H9 (cell line): ENCODE measurements at regions not wholly inside any gene's neighbourhood (a gene's known extent, or its start where the extent isn't known, plus 50 kb on each side); places are given as distances from the start of the nearest gene placed in this dataset.

ENCODE experiments used
- DNase-seq: peaks from one replicate; pipeline ENCODE4 v3.0.0-alpha.2; 2017
- H2AFZ ChIP-seq: one replicate; pipeline ENCODE4 v1.6.1; 2013; ENCODE audit warnings: mild to moderate bottlenecking, low read length, control low read depth, moderate library complexity
- H2AK5ac ChIP-seq: 2 replicates; pipeline ENCODE4 v1.6.1; 2013; ENCODE audit warnings: low read length, control low read depth, mixed read lengths; ENCODE audit not compliant: insufficient read length
- H2BK120ac ChIP-seq: one replicate; pipeline ENCODE4 v1.6.1; 2013; ENCODE audit warnings: low read depth, mild to moderate bottlenecking, low read length, control low read depth, inconsistent platforms; ENCODE audit not compliant: poor library complexity, severe bottlenecking
- H2BK12ac ChIP-seq: 2 replicates; pipeline ENCODE4 v1.6.1; 2013; ENCODE audit warnings: low read length, control low read depth, mixed read lengths, low read depth; ENCODE audit not compliant: insufficient read length
- H2BK15ac ChIP-seq: 2 replicates; pipeline ENCODE4 v1.6.1; 2013; ENCODE audit warnings: low read depth, low read length, control low read depth
- H2BK20ac ChIP-seq: one replicate; pipeline ENCODE4 v1.6.1; 2013; ENCODE audit warnings: low read depth, mild to moderate bottlenecking, low read length, control low read depth, inconsistent platforms; ENCODE audit not compliant: poor library complexity, severe bottlenecking
- H2BK5ac ChIP-seq: 2 replicates; pipeline ENCODE4 v1.6.1; 2013; ENCODE audit warnings: low read length, control low read depth, mixed read lengths; ENCODE audit not compliant: insufficient read length
- H3K14ac ChIP-seq: 2 replicates; pipeline ENCODE4 v1.6.1; 2013; ENCODE audit warnings: low read length, control low read depth; ENCODE audit not compliant: insufficient read depth
- H3K18ac ChIP-seq: 2 replicates; pipeline ENCODE4 v1.6.1; 2013; ENCODE audit warnings: low read depth, mild to moderate bottlenecking, mixed read lengths, low read length, control low read depth; ENCODE audit not compliant: insufficient read length
- H3K23ac ChIP-seq: 2 replicates; pipeline ENCODE4 v1.6.1; 2013; ENCODE audit warnings: low read length, control low read depth, mixed read lengths, low read depth; ENCODE audit not compliant: insufficient read length
- H3K23me2 ChIP-seq: 2 replicates; pipeline ENCODE4 v1.6.1; 2013; ENCODE audit warnings: low read depth, mild to moderate bottlenecking, mixed read lengths, low read length, control low read depth; ENCODE audit not compliant: insufficient read length, poor library complexity, severe bottlenecking
- H3K27ac ChIP-seq: 2 replicates; pipeline ENCODE4 v1.5.1; 2013; ENCODE audit warnings: low read length, control low read depth, mixed read lengths, low read depth; ENCODE audit not compliant: insufficient read length
- H3K27me3 ChIP-seq: 2 replicates; pipeline ENCODE4 v1.6.1; 2013; ENCODE audit warnings: low read length, control low read depth, inconsistent platforms; ENCODE audit not compliant: insufficient read depth
- H3K4ac ChIP-seq: 2 replicates; pipeline ENCODE4 v1.6.1; 2013; ENCODE audit warnings: low read depth, mild to moderate bottlenecking, control low read depth, inconsistent platforms, low read length, moderate library complexity
- H3K4me1 ChIP-seq: 2 replicates; pipeline ENCODE4 v1.6.1; 2013; ENCODE audit warnings: low read length, control low read depth, inconsistent platforms; ENCODE audit not compliant: insufficient read depth
- H3K4me2 ChIP-seq: 2 replicates; pipeline ENCODE4 v1.6.1; 2013; ENCODE audit warnings: low read length, control low read depth, mixed read lengths; ENCODE audit not compliant: insufficient read length, insufficient read depth
- H3K56ac ChIP-seq: 2 replicates; pipeline ENCODE4 v1.6.1; 2013; ENCODE audit warnings: low read depth, mild to moderate bottlenecking, mixed read lengths, low read length, control low read depth; ENCODE audit not compliant: insufficient read length
- H3K79me1 ChIP-seq: 2 replicates; pipeline ENCODE4 v1.6.1; 2013; ENCODE audit warnings: low read depth, mild to moderate bottlenecking, moderate library complexity, low read length, control low read depth, inconsistent platforms; ENCODE audit not compliant: insufficient read depth, poor library complexity, severe bottlenecking
- H3K79me2 ChIP-seq: 2 replicates; pipeline ENCODE4 v1.6.1; 2013; ENCODE audit warnings: low read length, control low read depth, inconsistent platforms; ENCODE audit not compliant: insufficient read depth
- H3K9ac ChIP-seq: 2 replicates; pipeline ENCODE4 v1.6.1; 2013; ENCODE audit warnings: low read length, control low read depth, mixed read lengths; ENCODE audit not compliant: insufficient read length; ENCODE audit errors: extremely low read depth
- H3K9me3 ChIP-seq: one replicate; pipeline ENCODE4 v1.6.1; 2013; ENCODE audit warnings: low read depth, low read length, inconsistent platforms; ENCODE audit not compliant: control insufficient read depth
- H3T11ph ChIP-seq: one replicate; pipeline ENCODE4 v1.6.1; 2013; ENCODE audit warnings: mild to moderate bottlenecking, low read length, control low read depth, inconsistent platforms
- H4K20me1 ChIP-seq: one replicate; pipeline ENCODE4 v1.6.1; 2013; ENCODE audit not compliant: control insufficient read depth, insufficient read length, insufficient read depth
- H4K5ac ChIP-seq: 2 replicates; pipeline ENCODE4 v1.6.1; 2013; ENCODE audit warnings: low read depth, mild to moderate bottlenecking, mixed read lengths, low read length, control low read depth; ENCODE audit not compliant: insufficient read length
- H4K8ac ChIP-seq: replicated peaks from 2 replicates; pipeline ENCODE4 v1.6.1; 2013; ENCODE audit warnings: low read length, control low read depth, mixed read lengths, low read depth; ENCODE audit not compliant: insufficient read length
- H4K91ac ChIP-seq: 2 replicates; pipeline ENCODE4 v1.6.1; 2013; ENCODE audit warnings: low read depth, mild to moderate bottlenecking, moderate library complexity, mixed read lengths, low read length, control low read depth; ENCODE audit not compliant: insufficient read length
- H3K27ac Mint-ChIP-seq, 3 experiments: 2 replicates in 2 of 3; 3 replicates in 1 of 3; pipeline ENCODE4 v1.8.0; 2020 to 2021; ENCODE audit warnings: mixed read lengths in 3 of 3, mild to moderate bottlenecking in 1 of 3, moderate library complexity in 1 of 3
- H3K27me3 Mint-ChIP-seq: 2 replicates; pipeline ENCODE4 v1.8.0; 2021; ENCODE audit warnings: low read depth, mild to moderate bottlenecking, moderate library complexity, mixed read lengths
- H3K36me3 Mint-ChIP-seq, 3 experiments: 2 replicates in 2 of 3; 3 replicates in 1 of 3; pipeline ENCODE4 v1.8.0; 2020 to 2021; ENCODE audit warnings: low read depth in 3 of 3, mixed read lengths in 3 of 3; ENCODE audit not compliant: insufficient read depth in 1 of 3
- H3K4me1 Mint-ChIP-seq, 2 experiments: 2 replicates each; pipeline ENCODE4 v1.8.0; 2020; ENCODE audit warnings: mixed read lengths in 2 of 2
- H3K4me3 Mint-ChIP-seq, 2 experiments: 2 replicates in 1 of 2; 3 replicates in 1 of 2; pipeline ENCODE4 v1.8.0; 2020 to 2021; ENCODE audit warnings: mild to moderate bottlenecking in 2 of 2, mixed read lengths in 2 of 2, moderate library complexity in 1 of 2
- H3K9me3 Mint-ChIP-seq, 2 experiments: 2 replicates in 1 of 2; 3 replicates in 1 of 2; pipeline ENCODE4 v1.8.0; 2020; ENCODE audit warnings: mild to moderate bottlenecking in 2 of 2, mixed read lengths in 2 of 2, moderate library complexity in 1 of 2
- CTCF ChIP-seq: fragments of 200-600 bp; sonication (generic); conservative IDR thresholded peaks from 3 replicates; pipeline ENCODE4 v1.8.0; 2021; ENCODE audit warnings: antibody characterized with exemption, mild to moderate bottlenecking
- WGBS: extraction: QIAGEN DNeasy Blood & Tissue Kit; methylation state at CpG from one replicate; pipeline ENCODE4 v1.1.7; 2013; ENCODE audit warnings: missing lambda C conversion rate, low lambda C conversion rate, mixed read lengths; ENCODE audit not compliant: insufficient read length; ENCODE audit errors: extremely low coverage; 5-methylcytosine and 5-hydroxymethylcytosine counted together

- Mint-ChIP-seq H3K36me3 (no peaks in the 10 kb centered on the region), H3K9me3 (no peaks in the 10 kb centered on the region), H3K4me3 (no peak overlapping the region), H3K27ac (no peak overlapping the region; a peak in 1 of 7 replicates), H3K27me3 (no peaks in the 10 kb centered on the region), H3K4me1 (no peaks in the 10 kb centered on the region)
- Histone ChIP-seq H2AK5ac (no peak overlapping the region), H3K23ac (no peak overlapping the region), H4K8ac (no peak overlapping the region), H2AFZ (no peak overlapping the region), H4K5ac (no peak overlapping the region), H4K91ac (no peak overlapping the region), H2BK15ac (no peak overlapping the region), H3K4ac (no peak overlapping the region), H3K4me2 (no peak overlapping the region), H4K20me1 (no peaks in the 10 kb centered on the region), H2BK120ac (no peak overlapping the region), H3K79me2 (no peaks in the 10 kb centered on the region), H3K4me1 (no peaks in the 10 kb centered on the region), H3K79me1 (no peaks in the 10 kb centered on the region), H2BK12ac (no peak overlapping the region), H3K18ac (no peak overlapping the region), H3K9me3 (no peaks in the 10 kb centered on the region), H3K27ac (no peak overlapping the region), H2BK20ac (no peak overlapping the region), H3K23me2 (no peaks in the 10 kb centered on the region), H3K9ac (no peak overlapping the region), H2BK5ac (no peak overlapping the region), H3K14ac (no peak overlapping the region), H3K56ac (no peak overlapping the region), H3K27me3 (no peaks in the 10 kb centered on the region), H3T11ph (no peak overlapping the region)
- TF ChIP-seq CTCF: no peak
- DNase-seq: no peak
- no CpG with 5 or more reads among the region's 3 CpGs for WGBS
These were observed 55.4 kb downstream of the CRPPA start for GRCh38 chr7:16365952-16366351.
